ENCODE measurements at regions not wholly inside any gene's neighbourhood (a gene's known extent, or its start where the extent isn't known, plus 50 kb on each side); places are given as distances from the start of the nearest gene placed in this dataset.

DNA sequence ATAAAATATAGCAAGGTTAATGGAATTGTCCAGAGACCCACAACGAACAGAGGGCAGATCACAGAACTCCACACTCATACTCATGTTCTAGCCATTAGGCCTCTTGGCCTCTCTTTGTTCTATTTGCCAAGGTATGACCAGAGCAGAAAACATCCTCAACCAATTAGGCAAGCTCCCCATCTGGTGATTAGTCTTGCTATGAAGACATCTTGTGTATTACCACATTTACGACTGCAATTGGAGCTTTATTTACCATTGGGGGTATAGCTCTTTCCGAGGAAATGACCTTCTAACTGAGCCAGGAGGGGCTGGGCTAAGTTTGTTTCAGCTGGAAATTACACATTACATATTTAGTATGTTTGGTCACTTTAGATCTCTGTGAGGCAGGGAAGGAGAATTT, 593.9 kb downstream of the CD109 start:
- ChIA-PET POLR2A (no interaction called here), CTCF (interaction anchor here (0.9 to 1.1 kb wide), 3 partner anchors 9 to 18 kb away, joined by 3 read pairs; no protein-coding TSS in a partner anchor)
- DNase-seq (ENCODE audit: extremely low spot score) = no peak
- TF ChIP-seq, protein P1, sequence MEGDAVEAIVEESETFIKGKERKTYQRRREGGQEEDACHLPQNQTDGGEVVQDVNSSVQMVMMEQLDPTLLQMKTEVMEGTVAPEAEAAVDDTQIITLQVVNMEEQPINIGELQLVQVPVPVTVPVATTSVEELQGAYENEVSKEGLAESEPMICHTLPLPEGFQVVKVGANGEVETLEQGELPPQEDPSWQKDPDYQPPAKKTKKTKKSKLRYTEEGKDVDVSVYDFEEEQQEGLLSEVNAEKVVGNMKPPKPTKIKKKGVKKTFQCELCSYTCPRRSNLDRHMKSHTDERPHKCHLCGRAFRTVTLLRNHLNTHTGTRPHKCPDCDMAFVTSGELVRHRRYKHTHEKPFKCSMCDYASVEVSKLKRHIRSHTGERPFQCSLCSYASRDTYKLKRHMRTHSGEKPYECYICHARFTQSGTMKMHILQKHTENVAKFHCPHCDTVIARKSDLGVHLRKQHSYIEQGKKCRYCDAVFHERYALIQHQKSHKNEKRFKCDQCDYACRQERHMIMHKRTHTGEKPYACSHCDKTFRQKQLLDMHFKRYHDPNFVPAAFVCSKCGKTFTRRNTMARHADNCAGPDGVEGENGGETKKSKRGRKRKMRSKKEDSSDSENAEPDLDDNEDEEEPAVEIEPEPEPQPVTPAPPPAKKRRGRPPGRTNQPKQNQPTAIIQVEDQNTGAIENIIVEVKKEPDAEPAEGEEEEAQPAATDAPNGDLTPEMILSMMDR (IDR thresholded peaks at IDR 0.05; ENCODE audit: control extremely low read depth, extremely low read depth, low read depth, missing control alignments) = no peak

DNA sequence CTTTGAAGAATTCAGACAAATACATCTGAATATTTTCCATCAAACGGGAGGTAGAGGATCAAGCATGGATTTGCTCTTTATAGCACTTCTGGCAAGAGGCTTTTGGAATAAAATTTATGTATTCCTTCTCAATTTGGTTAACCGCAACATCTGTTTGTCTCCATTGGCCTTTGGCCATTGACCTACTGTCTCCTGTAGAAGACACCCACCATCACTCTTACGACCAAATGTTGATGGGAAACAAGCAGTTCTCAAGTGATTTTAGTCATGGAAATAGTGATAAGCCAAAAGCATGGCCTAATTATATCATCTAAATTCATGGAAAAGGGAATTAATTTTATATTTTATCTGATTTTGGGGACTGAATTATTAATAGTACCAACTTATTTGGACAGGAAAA, 591.9 kb downstream of the CD109 start:
- TF ChIP-seq, protein P1 (IDR thresholded peaks at IDR 0.05; ENCODE audit: control extremely low read depth, extremely low read depth, low read depth, missing control alignments) = no peak
- ChIA-PET CTCF (interaction anchor here (1.2 kb wide), 1 partner anchor 20 kb away, joined by 3 read pairs; no protein-coding TSS in a partner anchor), POLR2A (no interaction called here)
- no peak for DNase-seq (ENCODE audit: extremely low spot score)

DNA sequence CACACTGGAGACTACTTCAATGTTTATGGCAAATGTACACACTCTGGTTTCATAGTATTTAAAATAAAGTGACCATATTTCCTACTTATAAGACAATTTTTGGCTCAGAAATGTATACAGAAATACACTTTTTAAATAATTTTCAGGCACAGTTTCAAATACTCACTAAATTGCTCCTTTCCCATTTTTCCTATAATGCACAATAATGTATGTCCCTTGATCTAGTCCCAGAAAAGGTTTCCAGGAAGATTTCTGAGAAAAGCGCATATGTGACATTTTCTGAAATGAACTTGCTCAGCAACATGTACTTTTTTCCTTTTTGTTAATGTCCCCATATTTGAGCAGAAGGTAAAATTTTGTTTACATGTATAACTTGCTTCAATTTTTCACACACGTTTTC, 591.4 kb downstream of the CD109 start:
- DNase-seq (ENCODE audit: extremely low spot score) = no peak
- ChIA-PET CTCF (no interaction called here), POLR2A (no interaction called here)
- TF ChIP-seq, protein P1 (IDR thresholded peaks at IDR 0.05; ENCODE audit: control extremely low read depth, extremely low read depth, low read depth, missing control alignments) = no peak

DNA sequence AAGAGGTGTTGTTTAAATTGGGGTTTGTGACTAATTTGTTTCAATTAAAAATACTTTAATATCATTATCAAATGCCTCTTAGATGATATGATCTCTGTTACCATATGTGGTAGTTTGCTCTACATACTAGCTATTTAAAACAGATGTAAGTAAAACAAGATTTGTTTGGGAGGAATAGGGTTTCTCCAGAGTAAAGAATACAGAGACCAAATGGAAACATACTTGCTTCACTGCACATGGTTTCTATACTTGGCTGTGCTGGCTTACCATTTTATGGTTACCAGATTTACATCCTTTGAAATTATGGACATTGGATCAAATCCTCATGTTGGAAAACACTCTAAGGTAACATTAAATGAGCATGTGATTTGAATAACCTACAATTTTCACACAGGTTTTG, 588.3 kb downstream of the CD109 start:
- TF ChIP-seq, protein P1 (IDR thresholded peaks at IDR 0.05; ENCODE audit: control extremely low read depth, extremely low read depth, low read depth, missing control alignments) = no peak
- ChIA-PET POLR2A (no interaction called here), CTCF (no interaction called here)
- DNase-seq (ENCODE audit: extremely low spot score) = no peak

DNA sequence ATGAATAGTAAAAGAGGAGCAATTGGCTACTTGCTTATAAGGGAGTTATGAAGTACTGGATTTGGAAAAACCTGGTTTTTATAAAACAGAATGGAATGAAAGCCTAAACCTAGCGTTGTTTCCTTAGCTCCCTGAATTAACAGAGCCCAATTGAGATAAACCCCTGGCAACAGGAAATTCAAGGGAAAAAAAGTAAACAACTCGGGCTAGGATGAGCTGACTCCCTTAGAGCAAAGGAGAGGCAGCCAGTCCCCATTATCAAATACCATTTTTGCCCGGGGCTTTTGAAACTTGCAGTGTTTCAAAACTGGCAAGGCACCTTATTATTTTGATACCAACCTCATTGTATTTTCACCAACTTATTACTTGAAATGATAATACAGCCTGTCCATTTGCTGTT, 587.5 kb downstream of the CD109 start:
- DNase-seq (ENCODE audit: extremely low spot score) = no peak
- ChIA-PET POLR2A (no interaction called here), CTCF (no interaction called here)
- TF ChIP-seq, protein P1 (IDR thresholded peaks at IDR 0.05; ENCODE audit: control extremely low read depth, extremely low read depth, low read depth, missing control alignments) = no peak

DNA sequence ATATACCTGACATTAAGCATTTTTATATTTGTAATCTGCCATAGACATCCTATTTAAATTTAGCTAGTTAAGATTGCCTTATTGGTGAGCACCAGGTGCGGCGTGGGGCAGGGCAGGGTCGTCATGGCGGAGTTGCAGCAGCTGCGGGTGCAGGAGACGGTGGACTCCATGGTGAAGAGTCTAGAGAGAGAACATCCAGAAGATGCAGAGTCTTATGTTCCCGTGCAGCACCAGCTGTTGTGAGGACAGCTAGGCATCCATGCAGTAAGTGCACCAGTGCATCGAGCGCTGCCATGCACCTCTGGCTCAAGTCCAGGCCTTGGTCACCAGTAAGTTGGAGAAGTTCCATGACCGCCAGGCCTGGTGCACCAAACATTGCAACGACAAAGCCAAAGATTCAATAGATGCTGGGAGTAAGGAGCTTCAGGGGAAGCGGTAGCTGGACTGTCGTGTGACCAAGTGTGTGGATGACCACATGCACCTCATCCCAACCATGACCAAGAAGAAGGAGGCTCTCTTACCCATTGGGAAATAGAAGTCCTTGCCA, 586.2 kb downstream of the CD109 start:
- TF ChIP-seq, protein P1 (IDR thresholded peaks at IDR 0.05; ENCODE audit: control extremely low read depth, extremely low read depth, low read depth, missing control alignments) = no peak
- CTCF ChIA-PET = no interaction called here
- POLR2A ChIA-PET = no interaction called here
- no peak for DNase-seq (ENCODE audit: extremely low spot score)

Measured in GM10248 (cell line).